HEK293 (cell line): ENCODE measurements at regions not wholly inside any gene's neighbourhood (a gene's known extent, or its start where the extent isn't known, plus 50 kb on each side); places are given as distances from the start of the nearest gene placed in this dataset.

Experiments
- CTCF ChIP-seq: fragments of 450-650 bp; formaldehyde crosslinking; IDR thresholded peaks from 2 replicates; pipeline ENCODE4 v1.5.1; 2016; ENCODE audit warnings: missing biosample characterization, missing genetic modification characterization
- KLF9 ChIP-seq: fragments of 450-650 bp; formaldehyde crosslinking; IDR thresholded peaks from 2 replicates; pipeline ENCODE4 v1.5.1; 2016; ENCODE audit warnings: missing biosample characterization, missing genetic modification characterization, low read depth
- PATZ1 ChIP-seq: fragments of 450-650 bp; formaldehyde crosslinking; IDR thresholded peaks from 2 replicates; pipeline ENCODE4 v1.5.1; 2016; ENCODE audit warnings: missing biosample characterization, missing genetic modification characterization
- PRDM1 ChIP-seq: fragments of 450-650 bp; formaldehyde crosslinking; IDR thresholded peaks from 2 replicates; pipeline ENCODE4; 2016; ENCODE audit warnings: missing biosample characterization, missing genetic modification characterization
- YY1 ChIP-seq: fragments of 450-650 bp; formaldehyde crosslinking; IDR thresholded peaks from 2 replicates; pipeline ENCODE4 v1.5.1; 2018; ENCODE audit warnings: missing biosample characterization, missing genetic modification characterization
- ZNF214 ChIP-seq: fragments of 450-650 bp; formaldehyde crosslinking; IDR thresholded peaks from 2 replicates; pipeline ENCODE4 v1.5.1; 2017; ENCODE audit warnings: missing biosample characterization, mild to moderate bottlenecking, missing genetic modification characterization, borderline replicate concordance
- ZNF280D ChIP-seq: fragments of 450-650 bp; formaldehyde crosslinking; IDR thresholded peaks from 2 replicates; pipeline ENCODE4 v1.5.1; 2016; ENCODE audit warnings: missing biosample characterization, missing genetic modification characterization
- ZNF830 ChIP-seq: fragments of 450-650 bp; IDR thresholded peaks from 2 replicates; pipeline ENCODE4 v1.5.0; 2018; ENCODE audit warnings: missing biosample characterization, missing genetic modification characterization, low read depth, mild to moderate bottlenecking, moderate library complexity

- TF ChIP-seq ZNF214 (tag by site-specific recombination) = no peak
- TF ChIP-seq ZNF830 = no peak
- no peak for TF ChIP-seq ZNF280D (tag by site-specific recombination)
- no peak for TF ChIP-seq PATZ1 (tag by site-specific recombination)
- no peak for TF ChIP-seq PRDM1 (tag by site-specific recombination)
- TF ChIP-seq KLF9 = no peak
- no peak for TF ChIP-seq YY1 (tag by site-specific recombination)
- TF ChIP-seq CTCF = no peak
These were observed 483.1 kb upstream of the CNTNAP2 start for GRCh38 chr7:145633513-145633912.
